PC-9 (cell line): ENCODE measurements at regions not wholly inside any gene's neighbourhood (a gene's known extent, or its start where the extent isn't known, plus 50 kb on each side); places are given as distances from the start of the nearest gene placed in this dataset.

Source experiments
- EZH2 ChIP-seq: fragments of 200-600 bp; sonication (generic); IDR thresholded peaks from 2 replicates; pipeline ENCODE4 v1.8.0; 2017; ENCODE audit warnings: antibody characterized with exemption, low read depth
- TF ChIP-seq, protein P1 (sequence below): fragments of 200-600 bp; sonication (generic); conservative IDR thresholded peaks from 2 replicates; pipeline ENCODE4 v1.6.1; 2017; ENCODE audit warnings: mixed run types, antibody characterized with exemption, mild to moderate bottlenecking, moderate library complexity

DNA sequence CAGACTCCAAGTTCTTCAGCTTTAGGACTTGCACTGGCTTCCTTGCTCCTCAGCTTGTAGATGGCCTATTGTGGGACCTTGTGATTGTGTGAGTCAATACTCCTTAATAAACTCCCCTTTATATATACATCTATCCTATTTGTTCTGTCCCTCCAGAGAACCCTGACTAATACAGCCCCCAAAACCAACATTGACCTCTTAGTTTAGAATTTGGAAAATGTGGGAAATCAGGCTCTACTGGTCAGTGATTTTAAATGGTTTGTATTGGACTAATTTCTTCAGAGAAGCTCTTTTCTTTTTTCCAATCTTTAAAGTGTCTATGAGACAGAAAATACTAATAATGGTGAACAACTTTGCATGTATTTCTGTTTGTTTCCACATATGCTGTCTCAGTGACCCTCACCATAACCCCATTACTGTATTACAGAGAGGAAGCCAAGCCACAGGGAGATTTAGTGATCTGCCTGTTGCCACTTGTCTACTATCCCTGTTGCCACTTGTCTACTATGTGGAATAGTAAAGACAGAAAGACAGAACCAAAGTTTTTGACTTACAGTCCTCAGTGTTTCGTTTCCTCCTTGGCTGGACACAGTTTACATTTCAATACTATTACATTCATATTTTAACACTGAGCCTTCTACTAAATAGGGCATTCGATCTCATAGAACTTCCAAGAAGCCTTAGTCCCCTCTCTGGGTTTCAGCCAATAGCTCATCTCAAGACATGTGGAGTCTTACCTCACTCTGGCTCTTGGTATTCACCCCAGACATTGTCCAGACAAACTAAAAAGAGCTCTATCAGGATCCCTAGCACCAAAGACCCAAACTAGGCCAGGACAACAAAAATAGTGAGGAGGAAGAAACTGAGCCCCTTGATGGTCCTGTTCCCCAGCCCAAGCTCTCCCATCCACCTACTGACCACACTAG is 121.0 kb downstream of the AKR1D1 start:
- TF ChIP-seq, protein P1, sequence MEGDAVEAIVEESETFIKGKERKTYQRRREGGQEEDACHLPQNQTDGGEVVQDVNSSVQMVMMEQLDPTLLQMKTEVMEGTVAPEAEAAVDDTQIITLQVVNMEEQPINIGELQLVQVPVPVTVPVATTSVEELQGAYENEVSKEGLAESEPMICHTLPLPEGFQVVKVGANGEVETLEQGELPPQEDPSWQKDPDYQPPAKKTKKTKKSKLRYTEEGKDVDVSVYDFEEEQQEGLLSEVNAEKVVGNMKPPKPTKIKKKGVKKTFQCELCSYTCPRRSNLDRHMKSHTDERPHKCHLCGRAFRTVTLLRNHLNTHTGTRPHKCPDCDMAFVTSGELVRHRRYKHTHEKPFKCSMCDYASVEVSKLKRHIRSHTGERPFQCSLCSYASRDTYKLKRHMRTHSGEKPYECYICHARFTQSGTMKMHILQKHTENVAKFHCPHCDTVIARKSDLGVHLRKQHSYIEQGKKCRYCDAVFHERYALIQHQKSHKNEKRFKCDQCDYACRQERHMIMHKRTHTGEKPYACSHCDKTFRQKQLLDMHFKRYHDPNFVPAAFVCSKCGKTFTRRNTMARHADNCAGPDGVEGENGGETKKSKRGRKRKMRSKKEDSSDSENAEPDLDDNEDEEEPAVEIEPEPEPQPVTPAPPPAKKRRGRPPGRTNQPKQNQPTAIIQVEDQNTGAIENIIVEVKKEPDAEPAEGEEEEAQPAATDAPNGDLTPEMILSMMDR = no peak
- no peak for TF ChIP-seq EZH2
